IPS DF 4.7 (cell line): ENCODE measurements at regions not wholly inside any gene's neighbourhood (a gene's known extent, or its start where the extent isn't known, plus 50 kb on each side); places are given as distances from the start of the nearest gene placed in this dataset.

Experiments used
- DNase-seq: peaks from one replicate; pipeline ENCODE4 v3.0.0-alpha.2; 2013; ENCODE audit warnings: low spot score; ENCODE audit errors: extremely low read depth

DNA sequence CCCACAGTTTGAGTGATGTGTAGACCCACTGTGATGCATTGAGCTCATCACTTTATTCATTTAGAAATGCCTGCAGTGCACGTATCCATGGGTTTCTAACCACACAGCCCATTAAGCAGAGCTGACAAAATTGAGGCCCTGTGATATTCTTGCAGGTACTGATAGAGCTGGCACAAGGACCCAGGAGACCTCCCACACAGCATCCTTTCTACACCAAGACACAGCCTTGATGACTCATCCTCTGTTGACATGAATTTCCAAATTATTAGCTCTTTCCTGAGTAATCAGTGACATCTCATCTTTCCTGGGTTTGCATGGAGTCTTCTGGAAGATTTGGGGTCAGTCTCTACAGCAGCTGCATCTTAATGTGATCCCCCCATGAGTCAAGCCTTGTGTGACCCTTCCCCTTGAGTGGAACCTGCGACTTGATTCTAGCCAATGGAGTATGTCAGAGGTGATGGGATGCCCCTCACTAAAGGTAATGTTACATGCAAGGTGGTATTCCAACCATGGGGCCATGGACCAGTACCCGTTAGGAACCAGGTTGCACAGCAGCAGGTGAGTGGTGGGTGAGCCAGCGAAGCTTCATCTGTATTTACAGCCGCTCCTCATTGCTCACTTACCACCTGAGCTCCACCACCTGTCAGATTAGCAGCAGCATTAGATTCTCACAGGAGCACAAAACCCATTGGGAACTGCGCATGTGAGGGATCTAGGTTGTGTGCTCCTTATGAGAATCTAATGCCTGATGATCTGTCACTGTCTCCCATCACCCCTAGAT lies 181.1 kb upstream of the ARL4C start:
- no peak for DNase-seq

DNA sequence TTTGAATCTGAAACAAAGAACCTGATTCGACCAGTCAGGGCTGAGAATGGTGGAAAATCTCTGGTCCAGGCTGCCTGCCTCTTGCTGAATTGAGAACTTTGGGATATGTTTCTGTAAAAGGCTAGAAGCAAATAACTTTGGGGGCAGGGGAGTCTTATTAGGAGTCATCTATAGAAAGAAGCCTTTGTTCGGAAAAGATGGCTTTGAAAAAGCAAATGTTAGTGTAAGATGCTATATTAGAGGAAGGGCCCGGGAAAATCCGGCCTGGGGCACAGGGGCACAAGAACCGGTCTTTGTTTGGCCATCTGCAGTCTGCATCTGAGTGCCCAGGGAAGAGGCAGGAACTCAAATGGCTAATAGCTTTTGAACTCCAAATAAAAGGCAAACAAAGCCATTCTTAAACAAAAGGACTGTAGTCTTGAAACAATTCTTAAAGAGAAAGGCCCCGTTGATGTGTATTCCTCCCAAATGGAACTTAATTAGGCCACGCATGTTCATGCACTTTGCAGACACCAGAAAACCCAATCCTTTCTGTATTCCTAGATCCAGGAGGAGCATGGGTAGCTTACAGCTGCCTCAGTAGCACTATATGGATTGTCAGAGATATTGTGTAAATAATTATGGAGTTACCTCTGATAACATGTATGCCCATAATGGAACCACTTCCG lies 180.0 kb upstream of the ARL4C start:
- DNase-seq: no peak

DNA sequence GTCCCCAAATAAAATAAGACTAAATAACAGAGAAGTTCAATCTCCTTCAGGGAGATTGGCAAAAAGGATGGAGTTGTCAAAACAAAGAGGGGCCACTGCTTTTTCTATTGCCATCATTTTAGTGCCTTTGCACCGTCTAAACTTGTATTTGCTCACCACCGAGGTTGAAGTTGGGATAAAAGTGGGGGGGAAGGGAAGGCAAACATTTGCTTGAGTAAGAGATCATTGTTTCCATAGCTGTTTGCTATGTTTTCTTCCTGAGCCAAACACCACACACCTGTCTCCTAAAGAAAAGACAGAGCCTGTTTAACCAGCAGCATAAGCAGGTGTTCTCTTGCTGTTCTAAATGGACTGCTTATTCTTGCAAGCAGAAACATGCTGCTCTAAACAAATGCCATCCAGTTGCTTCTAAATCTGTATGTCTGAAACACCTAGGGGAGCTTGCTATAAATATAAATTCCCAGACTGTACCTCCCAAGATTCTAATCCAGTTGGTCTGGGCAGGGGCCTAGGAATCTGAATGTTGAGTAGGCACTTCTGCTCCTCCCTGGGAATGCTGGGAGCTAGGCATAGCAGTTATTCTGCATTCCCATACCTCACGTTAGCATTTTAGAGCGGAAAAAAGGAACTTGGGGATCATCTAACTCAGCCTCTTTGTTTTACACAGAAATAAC lies 179.4 kb upstream of the ARL4C start:
- DNase-seq: no peak

DNA sequence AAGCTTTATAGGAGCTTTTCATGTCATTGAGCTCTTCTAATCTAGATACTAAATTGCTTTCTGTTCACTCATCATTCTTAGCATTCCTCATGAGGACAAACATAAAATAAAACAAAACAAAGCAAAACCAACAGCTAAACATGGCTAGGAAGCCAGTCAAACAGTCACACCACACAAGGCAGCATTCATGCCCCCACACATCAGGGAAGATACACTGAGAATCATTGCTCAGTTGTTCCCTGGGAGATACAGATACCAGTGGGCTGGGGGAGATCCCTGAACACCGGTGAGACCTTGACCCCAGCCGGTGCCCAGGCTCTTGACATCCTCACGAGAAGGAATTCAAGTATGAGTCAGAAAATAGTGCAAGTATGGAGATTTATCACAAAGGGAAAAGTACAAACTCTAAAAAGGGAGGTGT lies 177.9 kb upstream of the ARL4C start:
- DNase-seq: no peak

DNA sequence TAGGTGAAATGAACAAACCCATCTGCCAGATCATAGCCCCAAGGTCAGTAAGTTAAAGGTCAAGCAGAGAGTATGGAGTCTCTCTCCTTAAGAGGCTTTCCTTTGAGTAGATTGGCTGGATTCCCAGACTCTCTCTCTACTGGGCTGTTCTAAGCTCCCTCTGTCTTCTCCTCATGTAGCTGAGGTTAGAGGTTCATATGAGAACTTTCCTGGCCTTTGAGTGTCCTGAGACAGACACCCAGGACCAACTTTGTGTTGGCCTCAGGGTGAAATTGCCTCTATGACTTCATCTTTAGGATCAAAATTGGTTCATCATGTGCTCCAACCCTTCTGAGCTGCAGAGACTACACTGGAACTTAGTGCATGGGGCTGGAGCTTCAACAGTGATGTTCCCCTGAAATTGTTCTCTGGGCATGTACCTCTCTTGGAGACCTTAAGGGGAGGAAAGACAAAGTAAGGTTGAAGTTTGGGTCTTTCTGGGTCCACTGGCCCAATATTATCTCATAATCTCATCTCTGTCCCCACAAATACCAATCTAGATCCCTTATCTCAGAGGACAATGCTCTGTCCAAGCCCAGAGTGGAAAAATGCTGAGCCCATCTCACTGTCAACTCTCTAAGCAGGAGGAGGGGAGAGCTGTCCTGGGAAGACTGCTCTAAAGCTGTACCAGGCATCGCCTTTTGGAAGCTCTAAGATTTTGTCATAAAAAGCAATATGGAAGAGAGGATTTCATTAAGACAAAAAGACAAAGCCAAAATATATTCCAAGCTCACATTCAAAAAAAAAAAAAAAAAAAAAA lies 177.3 kb upstream of the ARL4C start:
- no peak for DNase-seq

DNA sequence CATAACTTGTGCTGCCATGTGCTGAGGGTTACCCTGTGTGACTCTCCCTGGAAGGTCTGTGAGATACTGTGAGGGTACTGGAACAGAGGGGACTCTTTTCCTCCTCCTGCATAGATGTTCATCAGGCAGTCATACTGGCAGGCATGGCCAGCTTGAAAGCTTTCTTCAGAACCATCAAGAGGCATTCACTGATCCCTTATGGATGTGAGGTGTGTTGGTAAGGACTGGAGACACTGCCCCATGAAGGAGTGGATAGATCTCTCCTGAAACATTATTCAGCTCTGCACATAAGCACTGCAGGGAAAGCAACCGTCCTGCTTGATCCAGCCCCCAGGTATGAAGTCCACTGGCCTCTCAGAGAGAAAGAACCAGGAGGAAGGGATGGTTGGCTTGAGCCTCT lies 176.6 kb upstream of the ARL4C start:
- DNase-seq: no peak

DNA sequence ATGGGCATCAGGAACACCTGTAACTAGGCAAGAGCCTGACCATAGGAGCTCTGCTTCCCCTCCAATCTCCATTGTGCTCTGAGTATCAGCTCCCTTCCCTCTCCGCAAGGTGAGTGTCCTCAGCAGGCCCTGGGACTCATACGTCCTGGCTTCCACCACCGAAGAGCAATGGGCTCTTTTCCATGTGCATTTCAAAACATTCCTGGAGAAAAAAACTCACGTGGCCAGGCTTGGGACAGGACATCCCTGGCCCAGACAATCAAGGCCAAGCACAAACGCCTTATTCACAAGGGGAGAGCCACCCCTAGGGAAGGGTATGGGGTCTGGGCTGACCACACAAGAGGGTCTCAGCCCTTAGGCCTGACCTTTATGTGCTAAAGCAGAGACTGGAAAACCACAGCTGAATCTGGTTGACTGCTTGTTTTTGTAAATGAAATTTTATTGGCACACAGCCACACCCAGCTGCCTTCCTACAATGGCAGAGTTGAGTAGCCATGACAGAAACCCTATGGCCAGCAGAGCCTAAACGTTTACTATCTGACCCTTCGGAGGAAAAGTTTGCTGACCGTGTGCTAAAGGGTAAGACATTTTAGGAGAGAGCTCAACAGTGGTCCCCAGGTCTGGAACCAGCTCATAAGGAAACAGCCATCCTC lies 175.7 kb upstream of the ARL4C start:
- no peak for DNase-seq

DNA sequence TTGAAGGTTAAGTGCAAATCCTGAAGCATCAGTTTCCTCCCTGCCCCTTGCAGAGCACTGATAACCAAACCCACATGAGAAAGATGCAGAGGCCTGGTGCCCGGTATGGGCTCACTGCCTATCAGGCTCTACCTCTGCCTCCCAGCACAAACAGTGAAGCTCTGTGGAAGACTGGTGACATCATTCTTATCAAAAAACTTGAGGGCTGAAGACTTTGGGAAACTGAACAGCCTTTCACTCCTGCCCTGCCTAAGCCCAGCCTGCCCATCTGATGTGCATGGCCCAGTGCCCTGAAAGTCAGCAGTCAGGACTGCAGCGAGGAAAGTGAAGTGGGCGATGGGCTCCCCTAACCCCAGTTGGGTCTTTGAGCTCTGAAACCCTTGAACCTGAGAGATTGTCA lies 174.8 kb upstream of the ARL4C start:
- DNase-seq: no peak

DNA sequence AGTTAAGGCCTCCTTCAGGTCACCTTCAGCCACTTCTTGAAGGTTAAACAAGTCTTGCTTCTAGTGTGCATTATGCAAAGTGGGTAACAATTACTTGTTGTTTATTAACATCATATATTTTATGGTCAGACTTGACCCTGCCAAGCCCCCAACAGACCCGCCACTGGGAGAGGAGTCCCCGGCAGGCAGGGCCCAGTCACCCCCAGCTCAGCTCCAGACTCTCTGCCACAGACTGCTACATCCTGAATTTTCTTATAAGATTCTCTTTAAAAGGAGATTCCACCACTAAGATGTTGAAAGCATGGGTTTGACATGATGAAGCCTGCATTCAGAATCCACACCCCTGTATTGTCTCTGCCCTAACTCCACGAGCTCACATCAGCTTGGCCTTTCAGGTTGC lies 174.3 kb upstream of the ARL4C start:
- DNase-seq: no peak

DNA sequence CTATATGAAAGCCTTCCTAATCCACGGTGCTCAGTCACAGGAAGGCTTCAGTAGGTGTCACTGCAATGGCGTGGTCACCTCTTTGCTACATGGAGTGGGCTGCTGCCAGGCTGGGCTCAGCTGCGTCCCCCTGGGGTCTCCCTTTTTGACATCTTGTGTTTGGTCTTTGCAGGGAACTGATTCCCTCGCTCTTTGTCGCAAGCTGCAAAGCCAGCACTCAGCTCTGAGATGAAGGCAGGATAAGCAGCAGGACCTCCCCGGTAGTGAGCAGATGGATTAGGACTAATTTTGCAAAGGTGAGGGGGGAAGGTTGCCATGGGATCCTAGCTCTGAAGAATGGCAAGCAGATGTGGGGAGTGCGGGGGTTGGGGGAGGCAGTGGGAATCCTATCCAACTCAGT lies 173.9 kb upstream of the ARL4C start:
- DNase-seq: no peak

DNA sequence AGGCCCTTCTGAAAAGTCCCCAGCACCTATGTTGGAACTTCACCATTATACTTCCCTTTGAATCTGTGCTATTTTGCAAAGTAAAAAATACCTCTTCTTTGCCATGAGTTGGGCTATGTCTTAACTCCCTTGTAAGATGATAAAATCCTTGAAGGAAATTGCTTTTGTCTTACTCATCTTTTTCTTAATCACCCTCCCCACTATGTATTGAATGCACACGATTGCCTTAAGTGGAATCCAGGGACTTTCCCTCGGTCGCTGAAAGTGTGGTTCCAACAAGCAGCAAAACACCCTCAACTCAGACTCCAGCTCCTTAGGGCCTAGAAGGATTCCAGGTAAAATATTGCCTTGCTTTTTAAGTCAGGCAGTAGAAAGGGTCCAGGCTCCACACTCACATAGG lies 173.2 kb upstream of the ARL4C start:
- DNase-seq: no peak

DNA sequence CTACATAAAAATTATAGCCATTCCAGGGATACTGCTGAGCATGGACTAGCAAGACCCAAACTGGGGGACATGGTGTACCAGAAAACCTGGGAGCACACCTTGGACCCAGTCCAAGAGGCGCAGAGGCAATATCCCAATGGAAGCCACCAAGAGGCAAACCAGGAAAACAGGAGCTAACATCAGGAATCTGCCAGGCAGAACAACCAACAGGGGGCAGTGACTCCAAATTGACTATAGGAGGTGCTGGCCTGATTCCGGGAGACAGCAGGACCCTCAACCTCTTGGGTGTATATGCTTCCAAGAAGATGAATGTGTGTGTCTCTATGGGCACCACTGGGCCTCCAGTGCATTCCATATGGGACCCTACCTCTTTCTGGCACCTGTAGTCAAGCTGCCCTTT lies 172.7 kb upstream of the ARL4C start:
- DNase-seq: no peak

DNA sequence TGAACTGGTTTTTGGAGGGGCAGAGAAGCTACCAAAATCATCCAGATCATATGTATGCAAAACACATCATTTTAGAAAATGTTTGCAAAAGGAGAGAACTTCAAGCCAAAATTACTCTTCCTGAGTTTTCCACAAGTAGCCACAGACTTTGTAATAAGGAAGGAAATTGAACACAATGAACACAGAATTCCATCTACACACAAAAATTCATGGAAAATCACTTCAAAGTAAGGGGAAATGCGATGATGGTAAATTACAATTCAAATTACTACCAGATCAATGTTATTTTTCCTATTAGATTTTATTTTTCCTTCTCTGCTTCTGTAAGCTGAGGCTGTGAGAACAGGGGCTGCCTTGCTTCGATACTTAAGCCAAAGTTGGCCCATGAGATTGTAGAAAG lies 172.1 kb upstream of the ARL4C start:
- no peak for DNase-seq

DNA sequence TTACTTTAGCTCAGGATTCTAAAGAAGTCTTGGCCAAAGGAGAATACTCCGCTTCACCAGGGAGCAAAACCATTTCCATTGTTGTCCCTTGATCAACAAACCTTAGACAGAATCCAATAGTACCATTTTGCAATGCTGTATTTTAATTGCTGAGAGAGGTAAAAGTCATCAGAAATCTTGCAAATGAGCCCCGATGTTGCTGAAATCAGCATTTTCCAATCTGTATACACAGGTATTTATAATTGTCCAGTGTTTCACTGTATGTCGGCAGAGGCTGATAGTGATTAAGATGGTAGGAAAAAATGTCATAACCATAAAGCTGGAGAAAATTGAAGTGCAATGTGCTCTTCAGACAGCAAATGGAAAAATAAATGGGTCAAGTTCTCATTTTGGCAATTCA lies 170.0 kb upstream of the ARL4C start:
- no peak for DNase-seq

DNA sequence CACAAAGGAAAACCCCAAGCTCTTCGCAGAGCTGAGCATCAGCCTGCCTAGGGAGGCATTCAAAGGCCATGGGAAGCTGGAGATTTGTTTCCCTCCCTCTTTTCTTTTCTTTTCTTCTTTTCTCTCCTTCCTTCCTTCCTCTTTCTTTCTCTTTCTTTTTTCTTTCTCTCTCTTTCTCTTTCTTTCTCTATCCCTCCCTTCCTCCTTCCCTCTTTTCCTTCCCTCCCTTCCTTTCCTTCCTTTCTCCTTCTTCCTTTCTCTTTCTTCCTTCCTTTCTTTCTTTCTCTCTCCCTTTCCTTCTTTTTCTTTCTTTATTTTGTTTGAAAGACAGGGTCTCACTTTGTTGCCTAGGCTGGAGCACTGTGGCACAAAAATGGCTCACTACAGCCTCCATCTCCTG lies 168.4 kb upstream of the ARL4C start:
- no peak for DNase-seq

DNA sequence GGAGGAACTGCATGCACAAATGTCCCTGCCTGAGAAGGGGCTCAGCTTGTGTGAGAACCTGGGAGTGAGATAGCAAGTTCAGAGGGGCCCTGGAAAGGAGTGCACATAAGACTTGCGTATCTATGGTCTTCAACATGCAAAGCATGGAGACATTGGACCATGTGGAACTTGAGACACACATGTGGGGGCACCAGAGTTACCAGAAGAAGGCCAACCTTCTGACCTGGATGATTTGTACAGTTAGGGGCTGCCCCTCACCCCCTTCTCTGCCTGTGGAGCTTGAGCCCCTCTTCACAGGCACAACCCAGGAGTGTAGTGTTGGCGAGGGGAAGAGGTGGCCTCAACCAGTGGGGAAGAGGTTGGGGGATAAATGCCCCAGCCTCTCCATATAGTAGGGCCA lies 165.0 kb upstream of the ARL4C start:
- no peak for DNase-seq

DNA sequence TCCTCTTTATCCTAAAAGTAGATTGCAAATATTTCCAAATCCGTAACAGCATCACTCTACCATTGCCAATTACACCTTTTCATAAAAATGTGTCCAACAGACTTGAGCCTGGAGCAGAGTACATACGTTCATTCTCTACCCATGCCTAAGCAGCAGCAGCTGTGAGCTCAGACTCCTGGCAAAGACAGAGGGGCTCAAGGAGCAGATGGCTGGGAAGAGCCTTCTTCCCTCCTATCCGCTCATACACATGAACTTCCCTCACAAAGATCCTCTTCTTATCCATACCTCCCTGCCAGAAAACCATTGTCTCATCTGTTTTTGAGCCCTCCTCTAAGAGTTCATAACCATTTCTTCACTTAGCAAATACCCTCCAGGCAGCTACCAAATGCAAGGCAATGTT lies 164.3 kb upstream of the ARL4C start:
- no peak for DNase-seq

DNA sequence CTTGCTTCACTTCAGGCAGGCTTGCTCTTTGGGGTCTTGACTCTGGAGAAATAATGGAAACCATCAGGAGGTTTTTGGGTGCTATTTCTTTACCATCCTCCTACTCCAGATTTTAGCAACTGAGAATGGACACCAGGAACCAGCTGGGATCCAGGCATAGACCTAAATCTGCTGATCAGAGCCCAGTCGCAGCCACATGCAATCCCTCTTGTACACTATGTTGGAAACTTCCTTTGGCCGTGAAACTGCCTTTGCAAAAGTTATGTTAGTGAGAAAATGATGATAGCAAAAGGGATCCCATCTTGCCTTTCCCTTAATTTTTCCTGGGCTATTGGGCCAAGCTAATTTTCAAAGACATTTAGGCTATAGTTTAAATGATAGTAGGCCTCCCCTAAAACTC lies 158.8 kb upstream of the ARL4C start:
- no peak for DNase-seq

DNA sequence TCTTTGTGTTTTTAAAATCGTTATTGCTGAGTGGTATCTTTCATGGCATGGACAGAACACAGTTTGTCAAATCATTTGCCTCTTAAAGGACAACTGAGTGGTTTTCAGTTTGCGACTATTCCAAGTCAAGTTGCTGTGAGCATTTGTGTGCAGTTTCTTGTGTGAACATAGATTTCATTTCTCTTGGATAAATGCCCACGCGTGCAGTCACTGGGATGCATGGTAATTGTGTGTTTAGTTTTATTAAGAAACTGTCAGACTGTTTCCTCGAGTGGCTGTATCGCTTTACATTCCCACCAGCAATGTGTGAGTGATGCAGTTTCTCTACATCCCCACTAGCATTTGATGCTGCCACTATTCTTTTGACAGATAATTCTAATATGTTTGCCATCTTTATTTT lies 154.0 kb upstream of the ARL4C start:
- DNase-seq: no peak

DNA sequence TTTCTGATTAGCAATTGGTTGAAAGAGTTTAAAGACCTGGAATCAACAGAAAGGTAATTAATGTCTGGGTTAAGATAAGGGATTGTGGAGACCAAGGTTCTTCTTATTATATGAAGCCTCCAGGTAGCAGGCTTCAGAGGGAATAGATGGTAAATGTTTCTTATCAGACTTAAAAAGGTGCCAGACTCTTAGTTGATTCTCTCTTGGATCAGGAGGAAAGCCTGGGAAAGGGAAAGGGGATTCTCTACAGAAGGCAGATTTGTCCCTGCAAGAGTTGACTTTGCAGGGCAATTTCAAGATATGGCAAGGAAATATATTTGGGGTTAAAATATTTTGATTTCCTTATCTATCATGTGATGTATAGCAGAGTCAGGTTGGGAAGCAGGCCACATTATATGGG lies 153.1 kb upstream of the ARL4C start:
- DNase-seq: no peak

DNA sequence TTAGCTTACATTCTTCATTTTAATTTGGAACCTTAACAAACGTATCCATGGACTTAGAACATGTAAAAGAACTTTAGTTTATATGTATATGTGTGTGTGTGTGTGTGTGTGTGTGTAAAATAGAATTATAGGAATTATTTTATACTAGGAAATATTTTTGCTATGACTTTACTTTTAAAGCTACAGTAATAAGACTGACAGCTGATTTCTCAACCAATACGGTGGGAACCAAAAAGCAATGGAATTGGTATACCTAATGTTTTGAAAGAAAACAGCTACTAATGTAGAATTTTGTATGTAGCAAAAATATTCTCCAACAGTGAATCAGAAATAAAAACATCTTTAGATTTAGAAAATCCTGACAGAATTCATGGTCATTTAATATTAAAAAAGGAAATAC lies 146.5 kb upstream of the ARL4C start:
- no peak for DNase-seq
